ENCODE measurements at regions not wholly inside any gene's neighbourhood (a gene's known extent, or its start where the extent isn't known, plus 50 kb on each side); places are given as distances from the start of the nearest gene placed in this dataset.

DNA sequence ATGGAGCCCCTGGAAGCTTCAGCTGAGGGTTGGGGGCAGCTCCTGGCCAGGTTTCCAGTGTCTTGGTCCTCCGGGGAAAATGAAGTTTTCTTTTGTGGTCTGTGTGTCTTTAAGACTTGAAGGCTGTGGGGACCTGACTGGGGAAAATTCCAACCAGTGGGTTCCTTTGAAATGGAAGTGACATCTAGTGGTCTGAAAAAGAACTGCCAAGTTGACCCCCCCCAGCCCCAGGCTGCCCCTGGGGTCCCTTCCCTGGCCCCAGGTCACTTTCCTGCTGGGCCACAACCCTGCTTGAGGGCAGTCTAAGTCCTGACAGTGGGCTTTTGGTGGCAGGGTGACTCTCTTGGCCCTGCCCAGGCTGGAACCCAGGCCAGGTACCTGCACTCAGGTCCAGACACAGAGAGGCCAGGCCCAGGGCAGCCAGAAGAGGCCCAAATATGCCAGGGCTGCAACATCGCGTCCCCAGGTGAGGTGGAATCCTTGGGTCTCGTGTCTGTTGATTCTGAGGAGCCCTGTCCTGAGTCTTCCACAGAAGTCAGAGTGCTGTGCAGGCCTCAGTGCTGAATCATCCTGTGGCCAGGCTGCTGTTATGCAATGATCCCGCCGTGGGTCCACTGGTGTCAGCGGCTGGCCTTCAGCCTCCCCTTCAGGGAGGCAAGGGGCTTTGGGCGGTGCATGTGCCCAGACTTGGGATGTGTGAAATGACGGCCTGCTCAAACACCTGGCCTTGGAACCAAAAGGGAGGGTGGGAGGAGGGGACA is 68.4 kb downstream of the VEGFA start (continued):
- TF ChIP-seq DEAF1 (CRISPR knock-in tag; IDR thresholded peaks at IDR 0.05) (peak; percentile 56; the same call in 1 of the 2 replicates), GTF2A2 (tag; IDR thresholded peaks at IDR 0.05) (no peak), ZNF197 (CRISPR knock-in tag; IDR thresholded peaks at IDR 0.05; ENCODE audit: low read depth) (no peak), BCL6 (CRISPR knock-in tag; IDR thresholded peaks at IDR 0.05) (no peak), ZFP36 (IDR thresholded peaks at IDR 0.05; ENCODE audit: low read depth, low read length, partially characterized antibody) (peak; percentile 4), NCOR1 (IDR thresholded peaks at IDR 0.05) (no peak), FOSL1 (tag; conservative IDR thresholded peaks at IDR 0.05) (peak; percentile 76), ZNF655 (CRISPR knock-in tag; IDR thresholded peaks at IDR 0.05) (no peak), FOS (IDR thresholded peaks at IDR 0.05; ENCODE audit: extremely low read depth, insufficient read length) (no peak), NR4A1 (CRISPR knock-in tag; IDR thresholded peaks at IDR 0.05) (no peak), NR4A1 (tag; IDR thresholded peaks at IDR 0.05) (peak; percentile 68), ZKSCAN3 (CRISPR knock-in tag; IDR thresholded peaks at IDR 0.05) (no peak), TAF7 (tag; IDR thresholded peaks at IDR 0.05) (no peak)
- TF ChIP-seq, protein P1, sequence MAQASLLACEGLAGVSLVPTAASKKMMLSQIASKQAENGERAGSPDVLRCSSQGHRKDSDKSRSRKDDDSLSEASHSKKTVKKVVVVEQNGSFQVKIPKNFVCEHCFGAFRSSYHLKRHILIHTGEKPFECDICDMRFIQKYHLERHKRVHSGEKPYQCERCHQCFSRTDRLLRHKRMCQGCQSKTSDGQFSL (CRISPR knock-in tag; IDR thresholded peaks at IDR 0.05): peak; percentile 98
- TF ChIP-seq, protein P1 (tag; IDR thresholded peaks at IDR 0.05): peak in 1 of 2 experiments; percentile 96; a peak in 2 of 4 replicates
- TF ChIP-seq, protein P2, sequence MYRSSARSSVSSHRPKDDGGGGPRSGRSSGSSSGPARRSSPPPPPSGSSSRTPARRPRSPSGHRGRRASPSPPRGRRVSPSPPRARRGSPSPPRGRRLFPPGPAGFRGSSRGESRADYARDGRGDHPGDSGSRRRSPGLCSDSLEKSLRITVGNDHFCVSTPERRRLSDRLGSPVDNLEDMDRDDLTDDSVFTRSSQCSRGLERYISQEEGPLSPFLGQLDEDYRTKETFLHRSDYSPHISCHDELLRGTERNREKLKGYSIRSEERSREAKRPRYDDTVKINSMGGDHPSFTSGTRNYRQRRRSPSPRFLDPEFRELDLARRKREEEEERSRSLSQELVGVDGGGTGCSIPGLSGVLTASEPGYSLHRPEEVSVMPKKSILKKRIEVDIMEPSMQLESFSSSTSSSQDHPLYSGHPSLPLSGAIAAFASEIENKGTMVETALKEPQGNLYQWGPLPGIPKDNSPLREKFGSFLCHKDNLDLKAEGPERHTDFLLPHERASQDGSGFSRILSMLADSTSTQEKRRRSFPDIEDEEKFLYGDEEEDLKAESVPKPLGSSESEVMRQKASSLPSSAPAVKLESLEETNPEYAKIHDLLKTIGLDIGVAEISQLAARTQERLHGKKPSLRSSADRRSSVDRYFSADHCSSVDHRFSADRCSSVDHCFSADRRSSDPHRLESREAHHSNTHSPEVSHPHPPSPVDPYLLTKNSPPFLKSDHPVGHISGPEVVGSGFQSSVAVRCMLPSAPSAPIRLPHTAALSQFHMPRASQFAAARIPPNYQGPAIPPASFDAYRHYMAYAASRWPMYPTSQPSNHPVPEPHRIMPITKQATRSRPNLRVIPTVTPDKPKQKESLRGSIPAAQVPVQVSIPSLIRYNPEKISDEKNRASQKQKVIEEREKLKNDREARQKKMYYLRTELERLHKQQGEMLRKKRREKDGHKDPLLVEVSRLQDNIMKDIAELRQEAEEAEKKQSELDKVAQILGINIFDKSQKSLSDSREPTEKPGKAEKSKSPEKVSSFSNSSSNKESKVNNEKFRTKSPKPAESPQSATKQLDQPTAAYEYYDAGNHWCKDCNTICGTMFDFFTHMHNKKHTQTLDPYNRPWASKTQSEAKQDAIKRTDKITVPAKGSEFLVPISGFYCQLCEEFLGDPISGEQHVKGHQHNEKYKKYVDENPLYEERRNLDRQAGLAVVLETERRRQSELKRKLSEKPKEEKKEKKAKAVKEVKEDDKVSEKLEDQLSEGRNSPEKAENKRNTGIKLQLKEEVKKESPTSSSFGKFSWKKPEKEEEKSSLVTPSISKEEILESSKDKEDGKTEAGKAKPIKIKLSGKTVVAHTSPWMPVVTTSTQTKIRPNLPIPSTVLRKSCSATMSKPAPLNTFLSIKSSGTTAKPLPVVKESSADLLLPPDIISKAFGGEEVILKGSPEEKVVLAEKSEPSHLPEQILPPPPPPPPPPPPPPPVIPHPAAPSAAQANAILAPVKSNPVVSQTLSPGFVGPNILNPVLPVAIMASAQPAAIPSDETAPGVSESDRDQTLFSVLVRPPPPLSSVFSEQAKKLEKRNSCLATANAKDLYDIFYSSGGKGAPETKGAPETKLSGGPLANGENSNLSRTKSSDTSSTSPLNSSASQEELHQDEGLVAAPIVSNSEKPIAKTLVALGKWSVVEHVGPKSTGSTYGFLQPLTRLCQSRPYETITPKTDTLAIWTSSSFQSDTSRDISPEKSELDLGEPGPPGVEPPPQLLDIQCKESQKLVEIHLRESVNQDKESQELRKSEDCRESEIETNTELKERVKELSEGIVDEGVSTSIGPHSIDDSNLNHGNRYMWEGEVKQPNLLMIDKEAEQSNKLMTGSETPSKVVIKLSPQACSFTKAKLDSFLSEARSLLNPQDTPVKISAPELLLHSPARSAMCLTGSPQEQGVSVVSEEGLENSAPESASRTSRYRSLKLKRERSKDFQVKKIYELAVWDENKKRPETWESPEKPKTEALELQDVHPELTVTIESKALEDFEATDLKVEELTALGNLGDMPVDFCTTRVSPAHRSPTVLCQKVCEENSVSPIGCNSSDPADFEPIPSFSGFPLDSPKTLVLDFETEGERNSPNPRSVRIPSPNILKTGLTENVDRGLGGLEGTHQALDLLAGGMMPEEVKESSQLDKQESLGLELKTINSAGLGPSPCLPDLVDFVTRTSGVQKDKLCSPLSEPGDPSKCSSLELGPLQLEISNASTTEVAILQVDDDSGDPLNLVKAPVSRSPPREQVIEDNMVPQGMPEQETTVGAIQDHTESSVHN (IDR thresholded peaks at IDR 0.05; ENCODE audit: borderline replicate concordance in 1 of 2, low read depth in 1 of 2): no peak

All from K562 (cell line).